ENCODE measurements at regions not wholly inside any gene's neighbourhood (a gene's known extent, or its start where the extent isn't known, plus 50 kb on each side); places are given as distances from the start of the nearest gene placed in this dataset.

DNA sequence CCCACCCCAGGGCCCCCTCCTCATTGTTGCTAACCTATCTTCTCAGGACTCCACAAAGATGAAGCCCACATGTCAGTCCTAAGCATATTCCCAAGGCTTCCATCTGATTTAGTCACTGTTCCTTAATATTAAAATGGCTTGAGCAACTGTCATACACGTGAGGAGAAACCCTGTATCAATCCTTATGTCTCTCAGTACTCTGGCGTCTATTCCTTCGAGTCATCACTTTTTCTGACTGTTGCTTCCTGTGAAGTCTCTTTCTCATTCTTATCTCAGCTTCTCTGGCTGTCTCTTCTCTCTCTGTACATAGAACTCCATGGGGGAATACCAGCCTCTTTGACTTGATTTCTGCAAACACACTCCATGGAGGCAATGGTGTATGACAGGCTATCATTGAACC lies 98.4 kb downstream of the C4BPA start:
- TF ChIP-seq, protein P1, sequence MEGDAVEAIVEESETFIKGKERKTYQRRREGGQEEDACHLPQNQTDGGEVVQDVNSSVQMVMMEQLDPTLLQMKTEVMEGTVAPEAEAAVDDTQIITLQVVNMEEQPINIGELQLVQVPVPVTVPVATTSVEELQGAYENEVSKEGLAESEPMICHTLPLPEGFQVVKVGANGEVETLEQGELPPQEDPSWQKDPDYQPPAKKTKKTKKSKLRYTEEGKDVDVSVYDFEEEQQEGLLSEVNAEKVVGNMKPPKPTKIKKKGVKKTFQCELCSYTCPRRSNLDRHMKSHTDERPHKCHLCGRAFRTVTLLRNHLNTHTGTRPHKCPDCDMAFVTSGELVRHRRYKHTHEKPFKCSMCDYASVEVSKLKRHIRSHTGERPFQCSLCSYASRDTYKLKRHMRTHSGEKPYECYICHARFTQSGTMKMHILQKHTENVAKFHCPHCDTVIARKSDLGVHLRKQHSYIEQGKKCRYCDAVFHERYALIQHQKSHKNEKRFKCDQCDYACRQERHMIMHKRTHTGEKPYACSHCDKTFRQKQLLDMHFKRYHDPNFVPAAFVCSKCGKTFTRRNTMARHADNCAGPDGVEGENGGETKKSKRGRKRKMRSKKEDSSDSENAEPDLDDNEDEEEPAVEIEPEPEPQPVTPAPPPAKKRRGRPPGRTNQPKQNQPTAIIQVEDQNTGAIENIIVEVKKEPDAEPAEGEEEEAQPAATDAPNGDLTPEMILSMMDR (IDR thresholded peaks at IDR 0.05; ENCODE audit: low read depth, low read length, poor library complexity, severe bottlenecking): no peak
- no peak for TF ChIP-seq EZH2phosphoT487 (IDR thresholded peaks at IDR 0.05; ENCODE audit: borderline replicate concordance, low read length)
